Keratinocyte (primary cell): ENCODE measurements at regions not wholly inside any gene's neighbourhood (a gene's known extent, or its start where the extent isn't known, plus 50 kb on each side); places are given as distances from the start of the nearest gene placed in this dataset.

Experiments
- DNase-seq: peaks from one replicate; pipeline ENCODE4 v3.0.0-alpha.2; 2011; ENCODE audit warnings: low read depth, missing footprints, low spot score
- FAIRE-seq: peaks from 2 replicates; lab custom pipeline; 2011; peaks lifted over from hg19 to GRCh38; lab: Jason Lieb, UNC
- H2AFZ ChIP-seq: 2 replicates; pipeline ENCODE4 v1.6.0; 2012; ENCODE audit warnings: low read length, control low read depth, inconsistent platforms; ENCODE audit not compliant: control insufficient read depth
- H3K27ac ChIP-seq: 2 replicates; pipeline ENCODE4 v1.5.1; 2011; ENCODE audit warnings: low read length; ENCODE audit not compliant: control insufficient read depth, insufficient read depth
- H3K27me3 ChIP-seq: 3 replicates; pipeline ENCODE4 v1.6.0; 2011; ENCODE audit warnings: low read length; ENCODE audit not compliant: control insufficient read depth, insufficient read depth; ENCODE audit errors: extremely low read depth
- H3K36me3 ChIP-seq, 2 experiments: 2 replicates in 1 of 2; 3 replicates in 1 of 2; pipeline ENCODE4 v1.5.1; 2011; ENCODE audit warnings: low read length in 2 of 2, mild to moderate bottlenecking in 1 of 2; ENCODE audit not compliant: control insufficient read depth in 2 of 2, insufficient read depth in 2 of 2; ENCODE audit errors: extremely low read depth in 1 of 2
- H3K4me1 ChIP-seq: 3 replicates; pipeline ENCODE4 v1.5.1; 2011; ENCODE audit warnings: low read length; ENCODE audit not compliant: control insufficient read depth, insufficient read depth; ENCODE audit errors: extremely low read depth
- H3K4me2 ChIP-seq: 3 replicates; pipeline ENCODE4 v1.6.0; 2011; ENCODE audit warnings: low read depth, low read length; ENCODE audit not compliant: control insufficient read depth, insufficient read depth; ENCODE audit errors: extremely low read depth
- H3K4me3 ChIP-seq, 3 experiments: fragments of 200-600 bp in 1 of 3; sonication (generic) in 1 of 3; 2 replicates in 2 of 3; 3 replicates in 1 of 3; pipeline ENCODE4 v1.5.1; 2011 to 2016; ENCODE audit warnings: low read length in 3 of 3, mild to moderate bottlenecking in 3 of 3, control low read depth in 2 of 3, inconsistent platforms in 1 of 3, low read depth in 1 of 3, mixed read lengths in 1 of 3, mixed run types in 1 of 3, moderate library complexity in 1 of 3; ENCODE audit not compliant: control insufficient read depth in 2 of 3, insufficient read depth in 2 of 3; ENCODE audit errors: extremely low read depth in 1 of 3
- H3K79me2 ChIP-seq: 2 replicates; pipeline ENCODE4 v1.6.0; 2012; ENCODE audit warnings: low read length; ENCODE audit not compliant: control insufficient read depth, insufficient read depth
- H3K9ac ChIP-seq: 3 replicates; pipeline ENCODE4 v1.6.0; 2011; ENCODE audit warnings: low read length; ENCODE audit not compliant: control insufficient read depth, insufficient read depth; ENCODE audit errors: extremely low read depth
- H3K9me1 ChIP-seq: 3 replicates; pipeline ENCODE4 v1.6.0; 2011; ENCODE audit warnings: low read length; ENCODE audit not compliant: control insufficient read depth, insufficient read depth; ENCODE audit errors: extremely low read depth
- H3K9me3 ChIP-seq: 2 replicates; pipeline ENCODE4 v1.5.1; 2012; ENCODE audit warnings: low read depth, low read length; ENCODE audit not compliant: control insufficient read depth
- H4K20me1 ChIP-seq: 3 replicates; pipeline ENCODE4 v1.6.0; 2011; ENCODE audit warnings: low read length; ENCODE audit not compliant: control insufficient read depth, insufficient read depth; ENCODE audit errors: extremely low read depth
- CTCF ChIP-seq, 3 experiments: IDR thresholded peaks in 1 of 3; conservative IDR thresholded peaks in 1 of 3; optimal IDR thresholded peaks in 1 of 3; 2 replicates in 2 of 3; 3 replicates in 1 of 3; pipeline versions ENCODE3 to v1.5.1; 2011; ENCODE audit warnings: low read length in 3 of 3, mild to moderate bottlenecking in 3 of 3, moderate library complexity in 2 of 3, control low read depth in 1 of 3, inconsistent platforms in 1 of 3; ENCODE audit not compliant: insufficient read depth in 2 of 3; ENCODE audit errors: extremely low read depth in 1 of 3
- EZH2 ChIP-seq: IDR thresholded peaks from one replicate; pipeline ENCODE4 v1.6.1; 2012; ENCODE audit warnings: inconsistent platforms, mild to moderate bottlenecking, low read length, moderate library complexity
- dilution Hi-C: fragments of 300-500 bp; cut with MboI; formaldehyde crosslinking; loops from one replicate; pipeline ENCODE4 v1.7.0; 2020; ENCODE audit warnings: low sequenced_read_pairs; ENCODE audit not compliant: extremely low pct_ligation_motif_present

- Histone ChIP-seq H3K9me1 (no peaks in the 10 kb centered on the region), H3K27ac (no peak overlapping the region), H3K27me3 (no peaks in the 10 kb centered on the region), H3K4me2 (no peak overlapping the region), H3K9ac (no peak overlapping the region), H2AFZ (no peak overlapping the region), H3K79me2 (no peaks in the 10 kb centered on the region), H3K9me3 (no peaks in the 10 kb centered on the region), H3K4me1 (peaks cover under 1% of the 10 kb centered on the region), H4K20me1 (no peaks in the 10 kb centered on the region), H3K36me3 (no peaks in the 10 kb centered on the region), H3K4me3 (no peak overlapping the region)
- TF ChIP-seq EZH2 = no peak
- no peak for TF ChIP-seq CTCF (optimal IDR thresholded peaks at IDR 0.05 in 1 of 3, IDR thresholded peaks at IDR 0.05 in 1 of 3, conservative IDR thresholded peaks at IDR 0.05 in 1 of 3; ENCODE audit: extremely low read depth in 1 of 3, insufficient read depth in 2 of 3, low read length in 3 of 3)
- FAIRE-seq (no peak), DNase-seq (no peak)
- dilution Hi-C loops = no loop called here
Observed at GRCh38 chr12:105906561-105906960, 232.2 kb downstream of the NUAK1 start.

GRCh38 chr12:105907982-105908381 is 230.8 kb downstream of the NUAK1 start:
- FAIRE-seq = no peak

More at GRCh38 chr12:105907982-105908381, 230.8 kb downstream of the NUAK1 start:
- no peak for DNase-seq
- H3K4me3 ChIP-seq = no peak overlapping the region
- no peak overlapping the region for H3K4me2 ChIP-seq
- H4K20me1 ChIP-seq = no peaks in the 10 kb centered on the region
- H3K9me1 ChIP-seq = no peaks in the 10 kb centered on the region
- no peaks in the 10 kb centered on the region for H3K79me2 ChIP-seq
- H3K27me3 ChIP-seq = no peaks in the 10 kb centered on the region
- H3K9ac ChIP-seq = no peak overlapping the region
- H3K36me3 ChIP-seq = no peaks in the 10 kb centered on the region
- H3K27ac ChIP-seq = no peak overlapping the region
- TF ChIP-seq CTCF (optimal IDR thresholded peaks at IDR 0.05 in 1 of 3, IDR thresholded peaks at IDR 0.05 in 1 of 3, conservative IDR thresholded peaks at IDR 0.05 in 1 of 3; ENCODE audit: extremely low read depth in 1 of 3, insufficient read depth in 2 of 3, low read length in 3 of 3) (no peak), EZH2 (no peak)
- H3K4me1 ChIP-seq = peaks cover 7% of the 10 kb centered on the region
- H3K9me3 ChIP-seq = no peaks in the 10 kb centered on the region
- dilution Hi-C loops = no loop called here
- H2AFZ ChIP-seq = no peak overlapping the region
